Breast epithelium (tissue), 3 donors: ENCODE measurements at regions not wholly inside any gene's neighbourhood (a gene's known extent, or its start where the extent isn't known, plus 50 kb on each side); places are given as distances from the start of the nearest gene placed in this dataset.

Experiments used
- CTCF ChIP-seq, 3 donors: fragments of 450-650 bp; IDR thresholded peaks; one replicate each; pipeline ENCODE4 v1.5.1; 2016 to 2017; ENCODE audit warnings: antibody characterized with exemption in 3 of 3, mild to moderate bottlenecking in 3 of 3, moderate library complexity in 3 of 3
- POLR2A ChIP-seq: fragments of 450-650 bp; IDR thresholded peaks from one replicate; pipeline ENCODE4 v1.6.1; 2016; ENCODE audit warnings: antibody characterized with exemption, mild to moderate bottlenecking, moderate library complexity
- POLR2AphosphoS5 ChIP-seq, 3 donors: sonication (generic); formaldehyde crosslinking; IDR thresholded peaks; one replicate each; pipeline ENCODE4 v1.6.1; 2017; ENCODE audit warnings: antibody characterized with exemption in 3 of 3

GRCh38 chr20:48310305-48310704 lies 517.5 kb downstream of the PREX1 start:
- TF ChIP-seq CTCF (IDR thresholded peaks at IDR 0.05) (no peak), POLR2A (no peak), POLR2AphosphoS5 (IDR thresholded peaks at IDR 0.05) (no peak)
